ENCODE measurements at regions not wholly inside any gene's neighbourhood (a gene's known extent, or its start where the extent isn't known, plus 50 kb on each side); places are given as distances from the start of the nearest gene placed in this dataset.

GRCh38 chr15:96598514-96598913 is 268.0 kb downstream of the NR2F2 start:
- TF ChIP-seq YY1 (IDR thresholded peaks at IDR 0.05; ENCODE audit: insufficient read depth, insufficient read length) = no peak
- no peak for TF ChIP-seq SUZ12 (IDR thresholded peaks at IDR 0.05; ENCODE audit: extremely low read depth, insufficient read depth, insufficient read length)
- no peak for TF ChIP-seq ZNF274 (IDR thresholded peaks at IDR 0.05; ENCODE audit: low read depth, low read length)
